ENCODE measurements at regions not wholly inside any gene's neighbourhood (a gene's known extent, or its start where the extent isn't known, plus 50 kb on each side); places are given as distances from the start of the nearest gene placed in this dataset.

DNA sequence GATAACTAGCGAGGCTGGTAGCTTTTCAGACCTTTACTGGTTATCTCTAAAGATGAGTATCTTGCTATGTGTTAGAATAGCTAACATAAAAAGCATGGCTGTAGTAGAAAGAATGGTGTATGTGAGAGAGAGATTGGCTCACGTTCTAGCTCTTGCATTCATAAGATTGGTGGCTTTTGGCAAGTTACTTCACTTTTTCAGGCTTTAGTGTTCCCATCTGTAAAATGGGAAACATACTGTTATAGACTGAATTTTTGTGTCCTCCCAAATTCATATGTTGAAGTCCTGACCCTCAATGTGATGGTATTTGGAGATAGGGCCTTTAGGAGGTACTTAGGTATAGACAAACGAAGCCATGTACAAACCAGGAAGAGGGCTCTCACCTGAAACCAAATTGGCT lies 302.4 kb upstream of the KLF4 start:
- Histone ChIP-seq H3K4me1 (peaks cover 41% of the 10 kb centered on the region), H3K4me3 (ENCODE audit: low read depth, low read length) (no peak overlapping the region), H3K36me3 (ENCODE audit: control insufficient read depth, insufficient read depth, low read length) (no peaks in the 10 kb centered on the region; the same call in 1 of the 2 replicates), H3K9me3 (no peaks in the 10 kb centered on the region), H3K27me3 (replicated peaks; ENCODE audit: control insufficient read depth, insufficient read depth, low read length) (no peaks in the 10 kb centered on the region)
- TF ChIP-seq, protein P1, sequence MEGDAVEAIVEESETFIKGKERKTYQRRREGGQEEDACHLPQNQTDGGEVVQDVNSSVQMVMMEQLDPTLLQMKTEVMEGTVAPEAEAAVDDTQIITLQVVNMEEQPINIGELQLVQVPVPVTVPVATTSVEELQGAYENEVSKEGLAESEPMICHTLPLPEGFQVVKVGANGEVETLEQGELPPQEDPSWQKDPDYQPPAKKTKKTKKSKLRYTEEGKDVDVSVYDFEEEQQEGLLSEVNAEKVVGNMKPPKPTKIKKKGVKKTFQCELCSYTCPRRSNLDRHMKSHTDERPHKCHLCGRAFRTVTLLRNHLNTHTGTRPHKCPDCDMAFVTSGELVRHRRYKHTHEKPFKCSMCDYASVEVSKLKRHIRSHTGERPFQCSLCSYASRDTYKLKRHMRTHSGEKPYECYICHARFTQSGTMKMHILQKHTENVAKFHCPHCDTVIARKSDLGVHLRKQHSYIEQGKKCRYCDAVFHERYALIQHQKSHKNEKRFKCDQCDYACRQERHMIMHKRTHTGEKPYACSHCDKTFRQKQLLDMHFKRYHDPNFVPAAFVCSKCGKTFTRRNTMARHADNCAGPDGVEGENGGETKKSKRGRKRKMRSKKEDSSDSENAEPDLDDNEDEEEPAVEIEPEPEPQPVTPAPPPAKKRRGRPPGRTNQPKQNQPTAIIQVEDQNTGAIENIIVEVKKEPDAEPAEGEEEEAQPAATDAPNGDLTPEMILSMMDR (IDR thresholded peaks at IDR 0.05; ENCODE audit: insufficient read depth in 1 of 2, low read depth in 1 of 2, low read length in 1 of 2, severe bottlenecking in 1 of 2, unreplicated experiment in 1 of 2) = no peak
- Mint-ChIP-seq H3K4me1 (ENCODE audit: low read depth, unreplicated experiment) (peaks cover 29% of the 10 kb centered on the region), H3K27me3 (ENCODE audit: insufficient read depth, unreplicated experiment) (no peaks in the 10 kb centered on the region), H3K27ac (ENCODE audit: unreplicated experiment) (no peak overlapping the region), H3K36me3 (ENCODE audit: insufficient read depth, unreplicated experiment) (no peaks in the 10 kb centered on the region), H3K9me3 (ENCODE audit: unreplicated experiment) (no peaks in the 10 kb centered on the region), H3K4me3 (ENCODE audit: unreplicated experiment) (no peak overlapping the region)
- CTCF ChIA-PET = interaction anchor here (0.6 kb wide), 1 partner anchor 28 kb away, joined by 3 read pairs; no protein-coding TSS in a partner anchor
- no TSS peak for BruUV-seq (replicated peaks)
- POLR2A ChIA-PET = no interaction called here
- DNase-seq = no peak
- intact Hi-C loops (cut with micrococcal nuclease; ENCODE audit: unreplicated experiment) = loop anchor here (2.0 to 5.0 kb wide), 5 partner anchors 37 to 365 kb away; no protein-coding TSS in a partner anchor

DNA sequence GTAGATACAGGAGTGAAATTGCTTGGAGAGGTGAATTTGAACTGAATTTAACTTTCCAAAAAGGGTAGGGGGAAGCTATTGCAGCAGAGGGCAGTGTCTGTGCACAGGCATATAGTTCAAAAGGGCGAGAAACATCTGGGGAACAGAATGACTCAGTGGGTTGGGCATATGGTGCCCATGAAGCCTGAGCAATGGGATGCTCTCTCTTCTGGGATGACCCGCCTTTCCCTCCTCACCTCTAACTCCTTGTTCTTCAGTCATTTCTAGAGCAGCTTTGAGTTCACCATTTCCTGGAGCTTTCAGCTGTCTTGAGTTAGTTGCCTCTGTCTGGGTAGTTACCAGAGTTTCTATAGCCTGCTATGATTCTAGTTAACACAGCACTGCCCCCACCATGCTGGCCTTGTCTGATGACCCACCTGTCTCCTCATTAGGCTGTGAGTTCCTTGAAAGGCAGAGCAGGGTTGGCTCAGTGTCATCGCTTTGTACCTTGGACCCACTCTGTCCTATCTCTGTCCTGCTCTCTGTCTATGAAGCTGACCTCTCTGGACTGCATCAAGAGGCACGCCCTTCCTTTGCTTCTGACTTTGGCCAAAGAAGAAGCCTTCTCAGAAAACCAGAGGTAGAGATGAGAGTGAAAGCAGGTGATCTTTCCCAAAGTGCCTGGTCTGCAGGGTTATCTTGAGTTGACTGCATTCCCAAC lies 299.6 kb upstream of the KLF4 start:
- Histone ChIP-seq H3K4me1 (peaks cover 37% of the 10 kb centered on the region), H3K9me3 (no peaks in the 10 kb centered on the region), H3K4me3 (ENCODE audit: low read depth, low read length) (no peak overlapping the region), H3K36me3 (ENCODE audit: control insufficient read depth, insufficient read depth, low read length) (no peaks in the 10 kb centered on the region), H3K27me3 (replicated peaks; ENCODE audit: control insufficient read depth, insufficient read depth, low read length) (no peaks in the 10 kb centered on the region)
- ChIA-PET POLR2A (no interaction called here), CTCF (no interaction called here)
- H3K27ac Mint-ChIP-seq (ENCODE audit: unreplicated experiment) = no peak overlapping the region
- H3K27me3 Mint-ChIP-seq (ENCODE audit: insufficient read depth, unreplicated experiment) = no peaks in the 10 kb centered on the region
- H3K9me3 Mint-ChIP-seq (ENCODE audit: unreplicated experiment) = no peaks in the 10 kb centered on the region
- H3K4me1 Mint-ChIP-seq (ENCODE audit: low read depth, unreplicated experiment) = peaks cover 34% of the 10 kb centered on the region
- no TSS peak for BruUV-seq (replicated peaks)
- TF ChIP-seq, protein P1 (IDR thresholded peaks at IDR 0.05; ENCODE audit: insufficient read depth in 1 of 2, low read depth in 1 of 2, low read length in 1 of 2, severe bottlenecking in 1 of 2, unreplicated experiment in 1 of 2) = no peak
- H3K4me3 Mint-ChIP-seq (ENCODE audit: unreplicated experiment) = no peak overlapping the region
- no peaks in the 10 kb centered on the region for H3K36me3 Mint-ChIP-seq (ENCODE audit: insufficient read depth, unreplicated experiment)
- intact Hi-C loops (cut with micrococcal nuclease; ENCODE audit: unreplicated experiment) = no loop called here
- no peak for DNase-seq

DNA sequence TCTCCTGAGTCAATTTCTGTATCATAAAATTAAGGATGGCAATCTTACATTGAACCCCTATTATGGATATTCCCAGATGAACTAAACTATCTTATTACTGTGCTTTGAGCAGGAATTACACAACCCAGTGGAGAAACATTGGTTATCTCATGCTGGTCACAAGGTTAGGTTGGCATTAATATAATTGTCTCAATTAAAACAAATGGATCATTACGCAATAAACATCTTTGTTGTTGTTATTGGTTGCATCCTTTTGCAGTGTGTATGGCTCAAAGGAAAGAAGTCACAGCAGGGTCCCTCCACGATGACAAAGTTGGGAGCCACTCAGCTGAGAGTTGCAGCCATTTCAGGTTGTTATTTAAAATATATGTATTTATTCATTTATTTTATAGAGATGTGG lies 297.0 kb upstream of the KLF4 start:
- H3K27me3 Mint-ChIP-seq (ENCODE audit: insufficient read depth, unreplicated experiment) = no peaks in the 10 kb centered on the region
- Histone ChIP-seq H3K36me3 (ENCODE audit: control insufficient read depth, insufficient read depth, low read length) (no peaks in the 10 kb centered on the region; the same call in 1 of the 2 replicates), H3K9me3 (no peaks in the 10 kb centered on the region), H3K4me1 (peaks cover 13% of the 10 kb centered on the region), H3K4me3 (ENCODE audit: low read depth, low read length) (no peak overlapping the region), H3K27me3 (replicated peaks; ENCODE audit: control insufficient read depth, insufficient read depth, low read length) (no peaks in the 10 kb centered on the region)
- no TSS peak for BruUV-seq (replicated peaks)
- DNase-seq = no peak
- no peaks in the 10 kb centered on the region for H3K36me3 Mint-ChIP-seq (ENCODE audit: insufficient read depth, unreplicated experiment)
- no peak overlapping the region for H3K27ac Mint-ChIP-seq (ENCODE audit: unreplicated experiment)
- no peaks in the 10 kb centered on the region for H3K9me3 Mint-ChIP-seq (ENCODE audit: unreplicated experiment)
- CTCF ChIA-PET = interaction anchor here (0.6 kb wide), 1 partner anchor 35 kb away, joined by 5 read pairs; no protein-coding TSS in a partner anchor
- H3K4me1 Mint-ChIP-seq (ENCODE audit: low read depth, unreplicated experiment) = peaks cover 21% of the 10 kb centered on the region
- intact Hi-C loops (cut with micrococcal nuclease; ENCODE audit: unreplicated experiment) = no loop called here
- POLR2A ChIA-PET = no interaction called here
- no peak overlapping the region for H3K4me3 Mint-ChIP-seq (ENCODE audit: unreplicated experiment)
- TF ChIP-seq, protein P1 (IDR thresholded peaks at IDR 0.05; ENCODE audit: insufficient read depth in 1 of 2, low read depth in 1 of 2, low read length in 1 of 2, severe bottlenecking in 1 of 2, unreplicated experiment in 1 of 2) = no peak

Data from Caco-2 (cell line).